GM12878 (cell line): ENCODE measurements at regions not wholly inside any gene's neighbourhood (a gene's known extent, or its start where the extent isn't known, plus 50 kb on each side); places are given as distances from the start of the nearest gene placed in this dataset.
A peak's percentile ranks its signal among the peaks of the same experiment; 100 is the strongest.

Experiments used
- ATAC-seq: fragments of 200-7000 bp; cut with Tn5 transposase; 3 replicates; pipeline ENCODE4 v1.9.1; 2020; ENCODE audit warnings: mild to moderate bottlenecking, moderate library complexity
- BruUV-seq: library from RNA; stranded (reverse); fragments of 400-500 nt; replicated peaks from 2 replicates; lab custom pipeline; 2021; lab: Mats Ljungman, UMichigan
- CTCF ChIA-PET: fragments of 300-600 bp; sonication (Branson Sonifier 250); formaldehyde crosslinking; extraction: SDS; loops from one replicate; lab custom pipeline; 2021; ENCODE audit warnings: inconsistent platforms; lab: Yijun Ruan, JAX
- POLR2A ChIA-PET: fragments of 350-600 bp; formaldehyde crosslinking; extraction: SDS; loops from one replicate; lab custom pipeline; 2021; ENCODE audit warnings: inconsistent platforms; lab: Charles Lee
- RAD21 ChIA-PET: fragments of 300-600 bp; sonication (Branson Sonifier 250); formaldehyde crosslinking; loops from one replicate; lab custom pipeline; 2023; ENCODE audit warnings: antibody characterized with exemption; ENCODE audit not compliant: unreplicated experiment; lab: Charles Lee
- SMC1A ChIA-PET: fragments of 300-600 bp; sonication (Branson Sonifier 250); formaldehyde crosslinking; loops from one replicate; lab custom pipeline; 2023; ENCODE audit not compliant: unreplicated experiment, uncharacterized antibody; lab: Charles Lee
- DNase-seq: peaks from one replicate; pipeline ENCODE4 v3.0.0-alpha.2; 2011; ENCODE audit warnings: low read depth, low spot score
- FAIRE-seq: peaks from 3 replicates; lab custom pipeline; 2011; peaks lifted over from hg19 to GRCh38; lab: Jason Lieb, UNC
- H2AFZ ChIP-seq: 2 replicates; pipeline ENCODE4 v1.6.0; 2011; ENCODE audit warnings: low read depth, low read length, control low read depth; ENCODE audit not compliant: control insufficient read depth
- H3K27ac ChIP-seq: 2 replicates; pipeline ENCODE4 v1.5.1; 2011; ENCODE audit warnings: control low read depth; ENCODE audit not compliant: control insufficient read depth, insufficient read depth
- H3K27me3 ChIP-seq, 2 experiments: replicated peaks in 1 of 2; 2 replicates each; pipeline versions ENCODE4 v1.6.0 to v1.6.1; 2011; ENCODE audit warnings: low read length in 1 of 2; ENCODE audit not compliant: control insufficient read depth in 2 of 2, insufficient read depth in 2 of 2
- H3K36me3 ChIP-seq, 2 experiments: 2 replicates each; pipeline ENCODE4 v1.5.1; 2011; ENCODE audit warnings: low read length in 1 of 2; ENCODE audit not compliant: control insufficient read depth in 2 of 2, insufficient read depth in 2 of 2
- H3K4me1 ChIP-seq: 2 replicates; pipeline ENCODE4 v1.6.1; 2011; ENCODE audit warnings: mild to moderate bottlenecking, low read length, moderate library complexity, mixed read lengths; ENCODE audit not compliant: control insufficient read depth, insufficient read depth
- H3K4me2 ChIP-seq: 2 replicates; pipeline ENCODE4 v1.6.0; 2011; ENCODE audit warnings: control low read depth; ENCODE audit not compliant: control insufficient read depth, insufficient read depth
- H3K4me3 ChIP-seq: fragments of 200-600 bp; sonication (generic); 2 replicates; pipeline ENCODE4 v1.5.1; 2016
- H3K79me2 ChIP-seq: 2 replicates; pipeline ENCODE4 v1.6.0; 2011; ENCODE audit warnings: low read length; ENCODE audit not compliant: control insufficient read depth, insufficient read depth
- H3K9ac ChIP-seq: 2 replicates; pipeline ENCODE4 v1.8.0; 2011; ENCODE audit warnings: low read length, control low read depth, mixed read lengths; ENCODE audit not compliant: control insufficient read depth, insufficient read depth
- H3K9me3 ChIP-seq: replicated peaks from 3 replicates; pipeline ENCODE4 v1.5.1; 2011; ENCODE audit warnings: mild to moderate bottlenecking, low read length; ENCODE audit not compliant: control insufficient read depth, insufficient read depth
- H4K20me1 ChIP-seq: 2 replicates; pipeline ENCODE4 v1.6.0; 2011; ENCODE audit not compliant: control insufficient read depth, insufficient read depth
- ASH2L ChIP-seq: fragments of 300-600, 200-600 bp; sonication (generic); IDR thresholded peaks from 2 replicates; pipeline ENCODE4 v1.6.1; 2017; ENCODE audit warnings: low read depth, mild to moderate bottlenecking, borderline replicate concordance
- ATF2 ChIP-seq: IDR thresholded peaks from 2 replicates; pipeline ENCODE4 v1.6.1; 2012; ENCODE audit warnings: low read length, inconsistent platforms
- DPF2 ChIP-seq: fragments of 450-650 bp; IDR thresholded peaks from 2 replicates; pipeline ENCODE4 v1.6.1; 2017; ENCODE audit warnings: mild to moderate bottlenecking
- GABPA ChIP-seq: IDR thresholded peaks from 2 replicates; pipeline ENCODE4 v1.6.1; 2014; ENCODE audit warnings: antibody characterized with exemption, low read depth, mild to moderate bottlenecking, inconsistent platforms
- HSF1 ChIP-seq: fragments of 150-350 bp; IDR thresholded peaks from 2 replicates; pipeline ENCODE4 v1.6.1; 2014; ENCODE audit warnings: mild to moderate bottlenecking, low read depth, low read length
- IKZF2 ChIP-seq, 2 experiments: fragments of 450-650 bp; IDR thresholded peaks; 2 replicates each; pipeline ENCODE4 v1.6.1; 2017; ENCODE audit warnings: mild to moderate bottlenecking in 2 of 2, moderate library complexity in 2 of 2
- JUNB ChIP-seq: IDR thresholded peaks from 2 replicates; pipeline ENCODE4 v1.6.1; 2016; ENCODE audit warnings: antibody characterized with exemption, mild to moderate bottlenecking
- MXI1 ChIP-seq: fragments of 150-350 bp; IDR thresholded peaks from 2 replicates; pipeline ENCODE4 v1.6.1; 2011; ENCODE audit warnings: low read depth, mild to moderate bottlenecking, inconsistent platforms, low read length, improper control_type of control experiment
- NFXL1 ChIP-seq: fragments of 450-650 bp; IDR thresholded peaks from 2 replicates; pipeline ENCODE4 v1.6.1; 2017; ENCODE audit warnings: antibody characterized with exemption, mild to moderate bottlenecking, borderline replicate concordance
- RBBP5 ChIP-seq: fragments of 200-600 bp; sonication (generic); conservative IDR thresholded peaks from 2 replicates; pipeline ENCODE4 v1.6.1; 2016
- RCOR1 ChIP-seq: conservative IDR thresholded peaks from 2 replicates; pipeline ENCODE4 v1.6.1; 2012; ENCODE audit warnings: low read depth, low read length, improper control_type of control experiment
- RELA ChIP-seq: fragments of 450-650 bp; IDR thresholded peaks from 2 replicates; pipeline ENCODE4 v1.8.0; 2014; ENCODE audit warnings: borderline replicate concordance; ENCODE audit not compliant: partially characterized antibody
- RFX5 ChIP-seq: IDR thresholded peaks from 2 replicates; pipeline ENCODE4 v1.6.1; 2011; ENCODE audit warnings: low read depth, low read length, improper control_type of control experiment
- STAT3 ChIP-seq: IDR thresholded peaks from 2 replicates; pipeline ENCODE4 v1.6.1; 2011; ENCODE audit warnings: low read depth, low read length, improper control_type of control experiment
- YY1 ChIP-seq: IDR thresholded peaks from 2 replicates; pipeline ENCODE4 v1.6.1; 2011; ENCODE audit warnings: low read depth, mild to moderate bottlenecking, low read length
- ZBTB11 ChIP-seq: fragments of 450-650 bp; formaldehyde crosslinking; IDR thresholded peaks from 2 replicates; pipeline ENCODE4 v1.5.0; 2022; ENCODE audit warnings: mild to moderate bottlenecking, missing genetic modification characterization
- ZNF384 ChIP-seq: IDR thresholded peaks from 2 replicates; pipeline ENCODE4 v1.6.1; 2012; ENCODE audit warnings: low read depth, mild to moderate bottlenecking, low read length, improper control_type of control experiment, borderline replicate concordance
- WGBS: methylation state at CpG from one replicate; pipeline ENCODE4 v1.1.6; 2016; ENCODE audit warnings: low lambda C conversion rate; ENCODE audit not compliant: insufficient replicate concordance, insufficient coverage; ENCODE audit errors: missing lambda C conversion rate; 5-methylcytosine and 5-hydroxymethylcytosine counted together
- in situ Hi-C: fragments of 300-500 bp; cut with MboI; formaldehyde crosslinking; loops from 9 replicates; pipeline ENCODE4 v1.14.3; 2018; ENCODE audit warnings: mixed read lengths
- intact Hi-C: fragments of 100-400 bp; cut with micrococcal nuclease; formaldehyde crosslinking; loops from one replicate; pipeline ENCODE4 v1.14.2; 2022; ENCODE audit not compliant: unreplicated experiment

GRCh38 chr7:25894902-25895791 lies 256.9 kb upstream of the NFE2L3 start:
- WGBS = 13% methylated on average over 30 of the region's 30 CpGs
- FAIRE-seq (no peak), DNase-seq (peak; percentile 63), ATAC-seq (peak; percentile 79)
- peak overlapping the region; percentile 59 for H3K27ac ChIP-seq
- ChIA-PET CTCF (interaction anchor here (0.8 to 9.8 kb wide), 37 partner anchors 12 to 1284 kb away, joined by 3 to 264 read pairs (median 5); partner anchors contain the start of gene HNRNPA2B1), SMC1A (interaction anchor here (0.6 to 10.3 kb wide), 33 partner anchors 12 to 1266 kb away, joined by 3 to 200 read pairs (median 7); partner anchors contain the start of gene NFE2L3), RAD21 (interaction anchor here (0.6 to 6.8 kb wide), 33 partner anchors 9 to 773 kb away, joined by 3 to 90 read pairs (median 8); partner anchors contain the start of gene NFE2L3), POLR2A (interaction anchor here (0.9 to 3.4 kb wide), 8 partner anchors 11 to 305 kb away, joined by 3 to 21 read pairs (median 4); partner anchors contain the start of gene HNRNPA2B1)
- no peaks in the 10 kb centered on the region for H3K36me3 ChIP-seq
- intact Hi-C loops (loop anchor here (1.0 to 5.0 kb wide), 7 partner anchors 54 to 1267 kb away; partner anchors contain the start of gene SNX10), in situ Hi-C loops (loop anchor here (5.0 to 10.0 kb wide), 5 partner anchors 162 to 770 kb away; no protein-coding TSS in a partner anchor)
- no TSS peak for BruUV-seq
- no peaks in the 10 kb centered on the region; a peak in 1 of 4 replicates for H3K27me3 ChIP-seq
- H3K9me3 ChIP-seq = no peaks in the 10 kb centered on the region
- peak overlapping the region; percentile 58 for H3K4me3 ChIP-seq
- H2AFZ ChIP-seq = peak overlapping the region; percentile 99
- no peaks in the 10 kb centered on the region for H4K20me1 ChIP-seq
- H3K79me2 ChIP-seq = no peaks in the 10 kb centered on the region
- peak overlapping the region; percentile 85 for H3K4me2 ChIP-seq
- peak overlapping the region; percentile 44; the same call in 1 of the 2 replicates for H3K9ac ChIP-seq
- peaks cover 29% of the 10 kb centered on the region for H3K4me1 ChIP-seq
- 0 out of 2 replicates have a peak, but pooled peaks have one; percentile 28 for TF ChIP-seq MXI1
- TF ChIP-seq IKZF2 (IDR thresholded peaks at IDR 0.05) = peak; percentile 96 to 98
- no peak for TF ChIP-seq RFX5
- TF ChIP-seq JUNB = peak; percentile 82
- TF ChIP-seq RBBP5 = no peak
- TF ChIP-seq GABPA = no peak
- no peak for TF ChIP-seq ZNF384
- TF ChIP-seq ATF2 = peak; percentile 81
- TF ChIP-seq RCOR1 = peak; percentile 83; the same call in 1 of the 2 replicates
- no peak for TF ChIP-seq STAT3
- TF ChIP-seq DPF2 = peak; percentile 94
- TF ChIP-seq RELA = peak; percentile 10
- no peak for TF ChIP-seq ZBTB11
- TF ChIP-seq HSF1 = no peak
- TF ChIP-seq NFXL1 = no peak
- TF ChIP-seq YY1 = peak; percentile 85
- no peak for TF ChIP-seq ASH2L
